Cardiac muscle cell (in vitro differentiated cells and primary cell): ENCODE measurements at regions not wholly inside any gene's neighbourhood (a gene's known extent, or its start where the extent isn't known, plus 50 kb on each side); places are given as distances from the start of the nearest gene placed in this dataset.

ENCODE experiments used
- DNase-seq, 2 donors: peaks; one replicate each; pipeline versions ENCODE4 v3.0.0 to v3.0.0-alpha.2; 2010 to 2017; ENCODE audit warnings: low read depth in 1 of 2, low spot score in 1 of 2
- H3K27ac ChIP-seq: fragments of 200-600 bp; sonication (generic); 2 replicates; pipeline ENCODE4 v1.5.1; 2016
- H3K27me3 ChIP-seq: fragments of 200-600 bp; sonication (generic); 2 replicates; pipeline ENCODE4 v1.6.0; 2016; ENCODE audit warnings: control low read depth
- H3K36me3 ChIP-seq: fragments of 200-600 bp; sonication (generic); 2 replicates; pipeline ENCODE4 v1.5.1; 2016; ENCODE audit warnings: control low read depth
- H3K4me1 ChIP-seq: fragments of 200-600 bp; sonication (generic); 2 replicates; pipeline ENCODE4 v1.8.1; 2017; ENCODE audit warnings: low read depth, mild to moderate bottlenecking, mixed run types
- H3K4me3 ChIP-seq: fragments of 200-600 bp; sonication (generic); 2 replicates; pipeline ENCODE4 v1.5.1; 2016; ENCODE audit warnings: mild to moderate bottlenecking
- H3K9me3 ChIP-seq: fragments of 200-600 bp; sonication (generic); 2 replicates; pipeline ENCODE4 v1.5.1; 2017; ENCODE audit warnings: low read depth, mild to moderate bottlenecking, control low read depth
- TF ChIP-seq, protein P1 (sequence below): IDR thresholded peaks from 2 replicates; pipeline ENCODE4 v1.5.1; 2012; ENCODE audit warnings: low read depth, mild to moderate bottlenecking, low read length

DNA sequence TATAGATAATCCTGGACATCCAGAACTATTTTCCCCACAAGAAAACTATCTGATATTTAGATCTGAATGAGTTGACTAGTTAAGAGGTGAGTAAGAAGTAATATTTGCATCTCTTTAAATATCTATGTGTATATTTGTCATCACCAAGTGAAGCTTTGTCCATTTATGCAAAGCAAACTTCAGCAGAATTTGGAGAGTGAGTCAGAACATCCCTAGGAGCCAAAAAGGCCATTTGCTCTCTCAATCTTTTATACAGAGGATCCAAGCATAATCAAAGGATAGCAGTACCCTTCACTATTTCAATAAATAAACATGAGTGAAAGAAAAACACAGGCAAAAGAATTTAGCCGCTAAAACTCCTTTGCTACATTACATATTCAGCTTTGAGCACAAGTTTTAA is 454.4 kb downstream of the NR2F1-AS1 start:
- no peak for DNase-seq
- no peaks in the 10 kb centered on the region for H3K9me3 ChIP-seq
- H3K27ac ChIP-seq = no peak overlapping the region
- peaks cover 15% of the 10 kb centered on the region for H3K27me3 ChIP-seq
- no peak overlapping the region for H3K4me3 ChIP-seq
- TF ChIP-seq, protein P1, sequence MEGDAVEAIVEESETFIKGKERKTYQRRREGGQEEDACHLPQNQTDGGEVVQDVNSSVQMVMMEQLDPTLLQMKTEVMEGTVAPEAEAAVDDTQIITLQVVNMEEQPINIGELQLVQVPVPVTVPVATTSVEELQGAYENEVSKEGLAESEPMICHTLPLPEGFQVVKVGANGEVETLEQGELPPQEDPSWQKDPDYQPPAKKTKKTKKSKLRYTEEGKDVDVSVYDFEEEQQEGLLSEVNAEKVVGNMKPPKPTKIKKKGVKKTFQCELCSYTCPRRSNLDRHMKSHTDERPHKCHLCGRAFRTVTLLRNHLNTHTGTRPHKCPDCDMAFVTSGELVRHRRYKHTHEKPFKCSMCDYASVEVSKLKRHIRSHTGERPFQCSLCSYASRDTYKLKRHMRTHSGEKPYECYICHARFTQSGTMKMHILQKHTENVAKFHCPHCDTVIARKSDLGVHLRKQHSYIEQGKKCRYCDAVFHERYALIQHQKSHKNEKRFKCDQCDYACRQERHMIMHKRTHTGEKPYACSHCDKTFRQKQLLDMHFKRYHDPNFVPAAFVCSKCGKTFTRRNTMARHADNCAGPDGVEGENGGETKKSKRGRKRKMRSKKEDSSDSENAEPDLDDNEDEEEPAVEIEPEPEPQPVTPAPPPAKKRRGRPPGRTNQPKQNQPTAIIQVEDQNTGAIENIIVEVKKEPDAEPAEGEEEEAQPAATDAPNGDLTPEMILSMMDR = no peak
- H3K36me3 ChIP-seq = no peaks in the 10 kb centered on the region
- peaks cover 11% of the 10 kb centered on the region for H3K4me1 ChIP-seq

DNA sequence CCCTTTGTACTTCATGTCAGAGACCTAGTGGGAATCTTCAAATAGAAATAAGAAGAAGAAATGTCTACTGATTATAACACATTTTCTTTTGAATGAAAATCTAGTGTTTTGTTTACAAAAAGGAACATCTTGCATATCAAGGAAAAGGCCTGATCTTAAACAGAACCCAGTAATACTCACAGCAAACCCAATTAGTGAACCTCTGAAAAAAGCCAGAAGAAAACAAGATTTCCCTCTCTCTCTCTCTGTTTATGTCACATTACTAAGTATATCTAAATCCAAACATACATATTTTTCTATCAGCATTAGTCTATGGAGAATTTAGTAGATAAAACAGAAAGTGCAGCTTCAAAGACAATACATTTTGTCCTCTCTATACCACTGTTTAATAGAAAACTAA is 457.9 kb downstream of the NR2F1-AS1 start:
- DNase-seq = no peak
- TF ChIP-seq, protein P1 = no peak
- H3K9me3 ChIP-seq = no peaks in the 10 kb centered on the region
- peaks cover 3% of the 10 kb centered on the region for H3K4me1 ChIP-seq
- peaks cover 33% of the 10 kb centered on the region for H3K27me3 ChIP-seq
- H3K4me3 ChIP-seq = no peak overlapping the region
- no peak overlapping the region for H3K27ac ChIP-seq
- no peaks in the 10 kb centered on the region for H3K36me3 ChIP-seq

DNA sequence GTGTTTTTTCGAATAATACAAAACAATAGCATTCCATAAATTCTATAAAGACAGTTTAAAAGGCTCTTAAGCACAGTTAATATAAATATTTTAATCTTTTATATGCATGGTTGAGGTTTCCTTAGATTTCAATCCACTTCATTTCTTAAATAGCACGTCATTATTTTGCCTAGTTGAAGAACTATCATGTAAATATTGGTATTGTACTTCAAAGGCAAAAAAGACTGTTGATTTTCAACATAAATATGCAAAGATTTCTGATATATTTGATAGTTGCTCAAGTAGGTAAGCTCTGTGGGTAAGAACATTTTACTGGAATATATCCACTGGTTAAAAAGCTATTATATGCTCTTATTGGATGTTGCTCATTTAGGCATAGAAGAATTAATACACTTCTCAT is 458.6 kb downstream of the NR2F1-AS1 start:
- TF ChIP-seq, protein P1 = no peak
- Histone ChIP-seq H3K9me3 (no peaks in the 10 kb centered on the region), H3K27me3 (peaks cover 34% of the 10 kb centered on the region), H3K4me1 (peaks cover 3% of the 10 kb centered on the region), H3K27ac (no peak overlapping the region), H3K4me3 (no peak overlapping the region), H3K36me3 (no peaks in the 10 kb centered on the region)
- no peak for DNase-seq

DNA sequence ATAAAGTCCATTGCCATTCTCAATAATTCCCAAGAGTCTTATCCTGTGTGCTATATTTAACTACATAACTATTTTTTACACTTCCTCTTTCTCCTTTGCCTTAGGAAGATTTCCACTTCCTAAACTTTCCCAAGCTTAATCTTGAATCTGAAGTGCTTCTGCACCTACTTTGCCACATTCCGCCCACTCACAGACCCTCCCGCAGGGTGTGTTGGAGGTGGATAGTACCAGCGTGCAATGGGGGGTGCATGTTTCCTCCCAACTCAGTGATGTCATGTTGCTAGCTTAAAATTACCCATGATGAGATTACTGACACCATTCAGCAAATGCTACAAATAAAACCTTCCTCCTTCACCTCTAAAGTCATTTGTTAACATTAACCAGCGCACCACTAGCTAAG is 460.2 kb downstream of the NR2F1-AS1 start:
- Histone ChIP-seq H3K4me1 (peaks cover 3% of the 10 kb centered on the region), H3K9me3 (no peaks in the 10 kb centered on the region), H3K27me3 (peaks cover 45% of the 10 kb centered on the region), H3K4me3 (no peak overlapping the region), H3K27ac (no peak overlapping the region), H3K36me3 (no peaks in the 10 kb centered on the region)
- TF ChIP-seq, protein P1 = no peak
- DNase-seq = no peak

DNA sequence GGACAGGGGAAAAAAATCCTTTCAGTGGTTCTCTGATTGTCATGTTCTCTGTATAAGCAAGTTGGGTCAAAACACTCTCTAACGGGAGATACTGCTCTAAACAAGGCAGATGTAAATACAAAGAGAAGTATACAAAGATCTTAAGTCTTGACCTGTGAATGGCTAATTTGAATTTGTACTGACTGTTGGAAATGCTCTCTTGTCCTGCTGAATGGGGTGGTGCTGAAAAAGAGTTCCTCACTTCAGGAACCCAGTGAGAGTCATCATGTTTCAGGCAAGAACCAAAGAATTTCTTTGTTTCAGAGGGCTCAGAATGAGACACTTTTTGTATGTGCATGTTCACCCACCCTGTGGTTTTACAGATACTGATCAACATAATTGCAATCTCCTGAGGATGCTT is 461.0 kb downstream of the NR2F1-AS1 start:
- Histone ChIP-seq H3K9me3 (no peaks in the 10 kb centered on the region), H3K27ac (no peak overlapping the region), H3K27me3 (peaks cover 52% of the 10 kb centered on the region), H3K36me3 (no peaks in the 10 kb centered on the region), H3K4me3 (no peak overlapping the region), H3K4me1 (peaks cover 3% of the 10 kb centered on the region)
- TF ChIP-seq, protein P1 = no peak
- no peak for DNase-seq
